M059J (cell line): ENCODE measurements at regions not wholly inside any gene's neighbourhood (a gene's known extent, or its start where the extent isn't known, plus 50 kb on each side); places are given as distances from the start of the nearest gene placed in this dataset.
"Not testable (repeated sequence)": the region's sequence is repeated elsewhere in the genome, so short reads cannot be mapped to it uniquely, and the experiment has no call there.

Source experiments
- DNase-seq: peaks from one replicate; pipeline ENCODE4 v3.0.0-alpha.2; 2012; ENCODE audit warnings: low read depth

DNA sequence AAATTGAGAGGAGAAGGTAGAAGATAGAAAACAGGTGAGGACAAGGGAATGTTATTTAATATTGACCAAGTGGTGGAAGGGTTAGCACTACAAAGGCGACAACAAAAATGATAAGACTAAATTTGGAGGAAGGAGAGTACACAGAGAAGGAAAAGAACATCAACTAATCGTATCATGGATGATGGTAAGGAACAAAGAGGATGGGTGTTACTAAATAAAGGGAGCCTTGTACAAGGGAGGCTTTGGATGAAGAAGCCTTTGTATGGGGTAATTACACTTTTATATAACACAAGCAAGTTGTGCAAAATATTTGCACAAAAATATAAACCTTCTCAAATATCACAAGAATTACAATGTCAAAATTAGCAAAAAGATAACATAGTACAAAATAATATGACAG lies 125.7 kb downstream of the ZNF608 start:
- no peak for DNase-seq

DNA sequence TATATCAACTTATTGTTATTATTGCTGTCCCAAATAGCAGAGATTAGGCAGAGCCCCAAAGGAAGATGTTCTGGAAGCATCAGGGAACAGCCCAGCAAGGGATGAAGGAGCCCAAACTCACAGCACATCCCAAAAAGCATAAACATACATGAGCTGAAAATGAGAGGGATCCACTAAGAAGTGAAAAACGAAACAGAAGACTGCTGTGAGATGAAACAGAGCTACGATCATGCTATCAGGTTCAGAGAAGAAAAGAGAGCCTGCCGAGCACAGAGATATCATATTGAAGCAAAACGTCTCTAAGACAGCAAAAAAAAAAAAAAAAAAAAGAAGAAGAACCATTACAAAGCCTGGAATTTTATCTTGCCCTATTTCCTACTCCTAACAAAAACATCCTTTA lies 127.3 kb downstream of the ZNF608 start:
- DNase-seq, result no peak

DNA sequence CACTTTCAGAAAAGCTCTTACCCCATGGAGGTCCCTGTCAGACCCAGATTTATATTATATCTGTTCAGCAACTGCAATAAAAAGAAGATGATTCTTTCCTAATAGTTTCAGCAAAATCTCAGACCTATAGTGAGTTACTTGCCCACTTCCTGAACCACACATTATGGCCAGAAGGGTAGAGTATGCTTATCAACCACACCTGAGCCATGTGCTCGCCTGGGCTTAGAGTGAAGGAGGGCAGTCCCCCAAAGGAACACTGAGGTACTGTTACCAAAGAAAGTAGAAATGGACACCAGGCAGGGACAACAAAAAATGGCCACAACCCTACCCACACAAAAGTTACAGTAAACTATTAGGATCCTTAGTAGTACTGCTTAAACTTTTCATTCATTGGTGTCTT lies 128.7 kb downstream of the ZNF608 start:
- DNase-seq, result no peak

DNA sequence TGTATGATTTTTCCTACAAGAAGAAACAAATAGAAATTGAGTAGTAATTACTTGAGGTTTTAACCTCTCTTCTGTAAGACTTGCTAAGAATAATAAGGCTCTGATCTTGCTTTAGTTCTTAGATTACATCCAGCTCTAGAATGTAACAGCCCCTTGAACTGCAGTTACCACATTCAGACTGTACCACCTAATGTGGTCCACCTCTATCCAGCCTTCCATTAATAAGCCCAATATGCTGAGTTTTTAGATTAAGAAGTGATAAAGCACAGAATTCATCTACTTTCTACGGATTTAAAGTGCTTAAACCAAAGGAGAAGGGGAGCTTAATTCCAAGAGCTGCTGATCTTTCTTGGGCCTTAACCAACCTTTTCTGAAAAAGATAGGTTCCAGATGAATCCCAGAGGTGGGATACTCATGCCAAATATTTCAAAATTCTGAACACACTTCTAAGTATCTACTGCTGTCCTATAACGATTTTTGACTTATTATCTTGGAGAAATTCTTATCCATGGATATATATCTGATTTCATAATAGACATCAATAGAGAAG lies 131.5 kb downstream of the ZNF608 start:
- no peak for DNase-seq

DNA sequence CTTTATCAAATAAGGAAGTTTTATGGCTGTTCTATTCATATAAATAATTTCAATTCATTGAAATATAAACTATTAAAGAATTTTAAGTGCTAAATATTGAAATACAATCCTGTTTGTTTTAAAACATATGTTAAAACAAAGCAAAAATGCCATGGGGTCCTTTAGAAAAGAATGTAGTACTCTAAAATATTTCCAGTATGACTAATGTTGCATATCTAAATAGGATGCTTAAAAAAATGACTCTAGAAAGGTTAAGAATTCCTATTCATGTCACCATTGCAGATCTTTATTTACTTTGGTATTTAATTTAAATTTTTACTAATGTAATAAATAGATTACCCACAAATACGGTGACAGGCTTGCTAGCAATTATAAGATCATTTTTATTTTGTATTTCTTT lies 132.3 kb downstream of the ZNF608 start:
- DNase-seq, result no peak

DNA sequence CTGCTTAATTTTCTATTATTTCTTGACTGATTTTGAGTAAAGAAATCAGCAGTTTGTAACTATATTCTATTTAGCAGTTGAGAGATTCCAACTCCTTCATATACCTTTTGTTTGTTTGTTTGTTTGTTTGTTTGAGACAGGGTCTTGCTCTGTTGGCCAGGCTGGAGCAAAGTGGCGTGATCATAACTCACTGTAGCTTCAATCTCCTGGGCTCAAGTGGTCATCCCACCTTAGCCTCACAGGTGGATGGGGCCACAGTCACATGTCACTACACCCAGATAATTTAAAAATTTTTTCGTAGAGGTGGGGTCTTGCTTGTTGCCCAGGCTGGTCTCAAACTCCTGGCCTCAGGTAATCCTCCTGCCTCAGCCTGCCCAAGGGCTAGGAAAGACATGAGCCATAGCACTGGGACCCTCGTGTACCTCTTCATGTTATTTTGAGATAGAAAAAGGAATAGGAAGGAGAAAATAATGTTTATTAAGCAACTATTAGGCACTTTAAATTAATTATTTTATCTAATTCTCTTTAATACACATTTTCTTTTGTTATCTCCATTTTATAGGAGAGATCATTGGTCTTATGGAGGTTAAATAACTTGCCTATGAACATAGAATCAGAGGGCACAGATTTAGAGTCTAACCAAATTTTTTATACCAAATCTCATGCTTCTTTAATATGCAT lies 133.0 kb downstream of the ZNF608 start:
- no peak for DNase-seq

DNA sequence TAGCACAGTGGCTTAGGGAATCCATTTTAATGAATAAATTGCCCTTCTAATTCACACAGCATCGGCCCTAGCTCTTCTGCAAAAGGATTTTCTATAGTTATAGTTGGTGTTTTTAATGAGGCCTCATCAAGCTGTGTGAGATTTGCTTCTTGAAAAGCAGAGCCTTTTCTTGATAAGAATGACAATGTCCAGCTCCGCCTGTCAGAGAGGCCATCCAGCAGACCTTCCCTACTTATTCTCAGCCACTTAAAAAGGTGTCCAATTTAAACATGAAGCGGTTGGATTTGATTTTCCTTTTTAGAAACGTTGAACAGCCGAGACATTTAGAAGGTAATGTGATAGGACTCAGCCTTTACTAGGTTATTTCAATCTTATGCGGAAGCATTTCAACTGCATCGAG lies 134.4 kb downstream of the ZNF608 start:
- DNase-seq, result no peak

DNA sequence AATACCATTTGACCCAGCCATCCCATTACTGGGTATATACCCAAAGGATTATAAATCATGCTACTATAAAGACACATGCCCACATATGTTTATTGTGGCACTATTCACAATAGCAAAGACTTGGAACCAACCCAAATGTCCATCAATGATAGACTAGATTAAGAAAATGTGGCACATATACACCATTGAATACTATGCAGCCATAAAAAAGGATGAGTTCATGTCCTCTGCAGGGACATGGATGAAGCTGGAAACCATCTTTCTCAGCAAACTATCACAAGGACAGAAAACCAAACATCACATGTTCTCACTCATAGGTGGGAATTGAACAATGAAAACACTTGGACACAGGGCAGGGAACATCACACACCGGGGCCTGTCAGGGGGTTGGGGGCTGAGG lies 135.2 kb downstream of the ZNF608 start:
- DNase-seq, result not testable (repeated sequence)

DNA sequence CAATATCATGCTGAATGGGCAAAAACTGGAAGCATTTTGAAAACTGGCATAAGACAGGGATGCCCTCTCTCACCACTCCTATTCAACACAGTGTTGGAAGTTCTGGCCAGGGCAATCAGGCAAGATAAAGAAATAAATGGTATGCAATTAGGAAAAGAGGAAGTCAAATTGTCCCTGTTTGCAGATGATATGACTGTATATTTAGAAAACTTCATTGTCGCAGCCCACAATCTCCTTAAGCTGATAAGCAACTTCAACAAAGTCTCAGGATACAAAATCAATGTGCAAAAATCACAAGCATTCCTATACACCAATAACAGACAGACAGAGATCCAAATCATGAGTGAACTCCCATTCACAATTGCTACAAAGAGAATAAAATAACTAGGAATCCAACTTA lies 136.8 kb downstream of the ZNF608 start:
- DNase-seq, result not testable (repeated sequence)

DNA sequence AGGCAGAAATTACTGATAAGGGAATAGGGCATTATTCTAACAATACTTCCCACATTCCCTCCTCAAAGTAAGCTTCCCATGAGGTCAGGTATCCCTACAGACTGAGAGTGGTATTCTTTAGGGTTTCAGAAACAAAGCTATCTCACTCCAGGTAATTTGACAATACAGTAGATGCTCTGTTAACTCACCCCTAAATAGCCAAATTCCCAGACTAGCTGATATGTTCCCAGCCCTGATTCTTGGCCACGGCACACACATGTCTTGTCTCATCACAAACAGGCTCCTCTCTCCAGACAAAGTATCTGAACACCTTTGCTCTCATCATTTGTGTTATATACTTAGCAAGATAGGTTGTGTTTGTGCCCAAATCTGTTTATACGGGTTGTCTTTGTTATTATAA lies 139.9 kb downstream of the ZNF608 start:
- DNase-seq, result no peak

DNA sequence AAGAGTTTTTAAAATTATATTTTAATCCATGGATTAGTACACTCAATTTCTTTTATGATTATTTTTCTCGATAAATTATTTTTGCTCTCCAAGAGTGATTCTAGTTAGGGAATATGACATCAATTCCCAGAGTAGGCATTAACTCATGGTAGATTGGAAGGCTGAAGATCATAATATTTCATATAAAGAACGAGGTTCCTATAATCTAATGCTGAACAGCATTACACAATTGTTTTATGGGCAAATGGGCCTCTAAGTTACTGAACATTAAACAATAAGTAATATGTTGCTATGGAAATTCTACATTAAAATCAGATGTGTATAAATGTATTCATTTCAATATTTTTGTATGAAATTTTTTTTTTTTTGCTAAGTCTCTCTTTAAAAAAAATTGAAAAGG lies 140.3 kb downstream of the ZNF608 start:
- no peak for DNase-seq

DNA sequence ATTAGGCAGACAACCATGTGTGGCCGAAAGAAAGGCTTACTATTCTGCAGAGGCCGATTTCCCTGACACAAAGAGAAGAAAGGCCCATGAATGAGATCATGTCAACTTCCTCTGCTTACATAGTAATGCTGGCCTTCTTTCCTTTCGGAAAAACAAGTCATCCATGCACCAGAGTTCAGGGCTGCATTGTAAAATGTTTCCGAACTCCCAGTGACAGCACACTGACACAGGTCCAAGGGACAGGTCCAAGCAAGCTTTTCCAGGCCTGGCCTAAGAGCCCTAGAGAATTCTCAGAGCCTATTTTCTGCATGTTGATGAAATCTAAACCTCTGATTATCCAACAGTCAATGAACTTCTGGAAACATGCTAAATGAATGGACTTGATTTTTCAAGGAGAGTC lies 140.9 kb downstream of the ZNF608 start:
- no peak for DNase-seq

DNA sequence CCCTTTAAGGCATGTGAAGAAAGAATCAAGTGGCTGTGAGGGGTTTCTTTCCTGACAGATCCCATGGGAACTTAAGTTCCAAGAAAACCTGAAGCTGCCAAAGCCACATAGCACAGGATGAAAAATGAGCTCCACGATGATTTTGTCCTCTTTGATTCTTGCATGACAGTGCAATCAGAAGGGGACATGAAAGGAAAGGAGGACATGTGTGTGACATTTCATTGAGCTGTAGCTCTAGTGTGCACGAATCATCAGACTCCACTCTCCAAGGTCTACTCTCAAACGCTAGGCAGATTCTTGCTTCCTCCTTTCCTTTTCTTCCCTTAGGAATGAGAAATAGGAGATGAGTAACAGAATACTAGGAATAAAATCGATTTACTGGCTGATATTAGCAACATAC lies 142.0 kb downstream of the ZNF608 start:
- no peak for DNase-seq

DNA sequence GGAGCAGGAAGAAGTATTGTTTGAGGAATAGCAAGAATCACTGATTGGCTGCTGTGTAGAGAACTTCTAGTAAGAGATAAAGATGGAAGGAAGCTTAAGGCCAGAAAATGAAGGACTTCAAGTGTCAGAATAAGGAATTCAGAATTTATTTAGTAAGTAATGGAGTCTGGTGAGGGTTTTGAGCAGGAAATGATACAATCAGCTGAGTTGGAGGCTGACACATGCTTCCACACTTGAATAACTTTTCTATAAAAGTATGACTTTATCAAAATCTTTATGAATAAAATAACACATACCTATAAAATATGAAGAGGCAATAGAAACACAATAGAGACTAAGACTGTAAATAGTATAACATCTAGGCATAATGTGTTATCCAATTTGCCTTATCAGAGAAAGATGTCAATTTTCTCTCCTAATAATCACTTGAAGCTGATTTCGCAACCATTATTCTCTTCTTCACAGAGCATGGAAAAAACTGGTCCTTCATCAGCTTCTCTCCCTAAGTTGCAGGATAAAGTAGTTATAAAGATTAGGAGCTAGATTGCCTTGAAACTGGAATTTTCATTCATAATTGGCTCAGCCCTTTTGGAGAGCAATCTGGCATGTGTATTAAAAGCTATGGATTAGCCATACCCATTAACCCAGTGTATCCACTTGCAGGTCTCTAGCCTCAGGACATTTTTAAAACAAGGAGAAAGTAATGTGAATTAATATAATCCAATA lies 143.4 kb downstream of the ZNF608 start:
- no peak for DNase-seq

DNA sequence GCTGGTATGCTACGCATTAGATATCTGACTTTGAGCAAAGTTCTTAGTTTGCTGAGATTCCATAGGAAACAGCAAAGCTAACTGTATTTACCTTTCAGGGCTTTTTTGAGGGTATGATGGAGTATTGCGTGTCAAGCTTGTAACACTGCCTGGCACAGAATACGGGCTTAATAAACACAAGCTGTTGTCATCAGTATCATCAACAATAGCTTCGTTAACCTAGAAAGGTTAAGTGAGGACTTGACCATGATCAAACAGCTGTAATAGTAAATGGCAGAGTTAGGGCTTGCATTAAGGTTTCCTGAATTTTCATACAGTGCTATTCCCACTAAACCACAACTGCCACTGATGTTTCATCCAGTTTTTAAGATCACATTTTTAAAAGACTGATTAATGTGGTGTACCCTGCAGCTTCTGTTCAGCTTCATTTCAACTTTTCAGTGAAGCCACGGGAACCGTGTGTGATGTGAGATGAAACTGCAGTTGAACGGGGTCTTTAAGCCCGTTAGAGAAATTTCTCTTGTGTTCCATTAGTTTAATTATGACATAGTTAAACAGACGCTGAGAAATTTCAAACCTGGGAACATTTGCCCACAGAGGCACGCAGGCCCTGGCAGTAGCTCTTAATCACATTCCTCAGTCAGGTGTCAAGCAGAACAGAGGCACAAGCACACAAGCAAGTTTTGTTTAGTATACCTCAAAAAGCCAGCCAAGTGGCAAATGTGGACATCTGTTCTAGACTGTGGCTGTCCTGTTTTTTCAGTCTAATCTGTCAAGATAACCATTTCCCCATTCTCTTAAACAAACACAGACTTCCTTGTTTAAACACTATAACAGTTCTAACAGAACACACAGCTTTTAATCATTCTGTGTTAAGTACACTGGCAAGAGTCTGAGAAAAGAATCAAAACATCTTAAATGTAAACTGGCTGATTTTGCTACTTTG lies 147.1 kb downstream of the ZNF608 start:
- peak; percentile 83 for DNase-seq

DNA sequence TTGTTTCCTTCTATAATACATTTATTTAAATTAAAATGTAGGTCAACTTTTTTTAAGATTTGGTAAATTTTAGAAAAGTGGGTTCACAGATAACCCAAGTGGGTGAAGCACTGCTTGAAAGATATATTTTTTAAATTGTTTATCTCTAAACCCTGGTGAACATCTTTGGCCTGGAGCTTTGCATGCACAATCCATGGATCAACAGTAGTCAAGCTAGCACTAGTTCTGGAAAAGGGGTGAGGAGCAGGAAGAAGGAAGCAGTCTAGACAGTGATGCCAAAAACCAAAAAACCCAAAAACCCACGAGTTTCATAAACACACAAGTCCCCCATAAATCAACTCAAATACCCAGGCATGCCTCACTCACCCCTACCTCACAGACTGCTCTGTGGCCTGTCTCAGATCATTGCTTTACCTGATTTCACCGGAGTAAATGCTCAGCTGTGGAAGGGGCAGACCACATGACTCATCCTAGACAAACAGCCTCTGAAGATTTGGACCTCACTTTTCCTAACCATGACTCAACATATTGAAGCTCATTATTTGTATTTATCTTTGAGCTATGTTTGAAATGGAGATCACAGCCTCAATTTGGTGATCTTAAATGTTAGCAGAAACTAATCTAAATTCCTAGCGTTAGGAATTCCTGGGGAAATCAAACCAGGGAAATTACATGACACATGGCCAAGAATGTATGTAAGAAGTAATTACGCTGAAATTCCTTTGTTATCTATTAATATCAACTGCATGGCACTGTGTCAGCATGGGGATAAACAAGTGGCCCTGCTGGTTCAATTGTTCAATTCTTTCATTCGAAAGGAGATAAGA lies 149.6 kb downstream of the ZNF608 start:
- DNase-seq, result peak; percentile 96

DNA sequence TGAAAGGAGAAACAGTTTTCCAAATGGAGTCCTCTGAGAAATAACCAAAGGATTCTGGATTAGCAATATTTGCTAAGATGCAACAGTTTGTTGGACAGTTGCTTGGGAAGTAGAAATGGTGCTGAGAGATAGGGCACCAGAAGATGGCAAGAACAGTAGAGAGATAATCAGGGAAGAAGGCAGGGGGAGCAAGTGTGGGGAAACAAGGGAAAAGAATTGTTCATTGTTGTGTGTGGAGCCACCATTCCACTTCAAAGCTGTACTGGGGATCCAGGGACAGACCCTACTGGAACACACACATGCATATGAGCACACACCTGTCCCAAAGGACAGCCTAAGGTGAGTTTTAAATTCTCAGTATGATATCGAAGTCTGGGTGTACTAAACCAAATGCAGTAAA lies 152.5 kb downstream of the ZNF608 start:
- no peak for DNase-seq

DNA sequence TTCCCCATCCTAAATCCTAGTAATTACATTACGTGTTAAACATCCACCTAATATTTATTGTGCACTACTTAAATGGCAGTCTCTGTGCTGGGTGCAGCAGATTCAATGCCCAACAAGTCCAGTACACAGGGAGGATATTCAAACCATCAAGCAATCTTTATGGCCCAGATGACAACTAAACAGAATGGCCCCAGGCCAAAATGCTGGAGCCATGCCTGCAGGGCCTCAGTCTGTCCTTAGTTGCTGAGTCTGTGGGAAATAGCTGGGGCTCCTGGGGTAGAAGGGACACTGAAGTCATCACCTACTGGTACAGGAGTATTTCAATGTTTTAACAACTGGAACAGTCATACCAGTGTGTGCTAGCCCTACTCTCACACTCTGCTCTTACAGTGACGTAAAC lies 153.5 kb downstream of the ZNF608 start:
- DNase-seq, result peak; percentile 22

DNA sequence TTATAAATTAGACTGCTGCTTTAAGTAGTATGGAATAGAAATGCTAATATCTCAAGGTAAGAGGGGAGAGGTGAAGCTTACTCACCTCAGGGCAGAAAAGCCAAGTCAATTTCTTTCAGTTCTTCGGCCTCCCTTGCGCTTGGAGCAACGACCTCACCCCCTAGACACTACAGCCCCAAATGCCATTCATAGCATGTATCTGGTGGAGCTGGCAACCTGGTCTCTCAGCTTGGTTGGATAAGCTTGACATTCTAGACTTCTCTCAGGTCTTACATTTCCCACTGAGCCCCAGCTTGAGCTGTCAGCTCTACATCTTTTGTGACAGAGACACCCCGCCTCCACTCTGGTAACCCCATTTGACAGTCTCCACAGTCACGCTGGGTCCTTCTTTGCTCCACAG lies 154.9 kb downstream of the ZNF608 start:
- no peak for DNase-seq

DNA sequence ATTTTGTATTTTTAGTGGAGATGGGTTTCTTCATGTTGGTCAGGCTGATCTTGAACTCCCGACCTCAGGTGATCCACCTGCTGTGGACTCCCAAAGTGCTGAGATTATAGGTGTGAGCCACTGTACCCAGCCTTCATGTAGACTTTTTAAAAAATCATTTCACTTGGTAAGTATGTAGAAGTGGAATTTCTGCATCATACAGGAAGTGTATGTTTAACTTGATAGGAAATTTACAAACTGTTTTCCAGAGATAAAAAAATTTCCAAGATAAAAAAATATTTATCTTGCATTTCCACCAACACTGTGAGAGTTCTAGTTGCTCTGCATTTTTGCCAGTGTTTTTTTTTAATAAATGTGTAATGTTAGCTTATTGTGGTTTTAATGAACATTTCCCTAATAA lies 155.8 kb downstream of the ZNF608 start:
- DNase-seq, result no peak

DNA sequence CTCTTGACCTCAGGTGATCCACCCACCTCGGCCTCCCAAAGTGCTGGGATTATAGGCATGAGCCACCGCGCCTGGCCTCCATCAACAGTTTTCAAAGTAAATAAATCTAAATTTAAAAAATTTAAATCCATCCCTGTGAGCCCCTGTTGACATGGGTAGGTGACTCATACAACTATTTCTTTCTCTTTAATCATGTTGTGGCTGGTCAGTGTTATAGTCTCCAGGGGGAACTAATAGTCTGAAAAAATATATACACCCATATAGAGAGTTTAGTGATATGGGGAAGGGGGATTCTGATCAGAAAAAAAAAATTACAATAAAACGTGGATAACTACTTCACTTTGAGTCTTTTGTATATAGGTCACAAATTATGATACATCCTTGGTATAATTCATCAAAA lies 159.2 kb downstream of the ZNF608 start:
- no peak for DNase-seq
